Esophagus muscularis mucosa (tissue), 4 donors: ENCODE measurements at regions not wholly inside any gene's neighbourhood (a gene's known extent, or its start where the extent isn't known, plus 50 kb on each side); places are given as distances from the start of the nearest gene placed in this dataset.

Experiments
- DNase-seq: peaks from one replicate; pipeline ENCODE4 v3.0.0-alpha.2; 2017; ENCODE audit errors: extremely low spot score
- H3K27ac ChIP-seq, 4 donors: fragments of 200-600 bp; sonication (generic); replicated peaks in 1 of 4; 1 replicate in 3 of 4; 2 replicates in 1 of 4; pipeline ENCODE4 v1.5.1; 2016 to 2019; ENCODE audit warnings: mild to moderate bottlenecking in 1 of 4
- H3K27me3 ChIP-seq, 4 donors: fragments of 200-600 bp; sonication (generic); one replicate each; pipeline versions ENCODE4 v1.5.1 to v1.6.0; 2016 to 2019
- H3K36me3 ChIP-seq, 4 donors: fragments of 200-600 bp; sonication (generic); one replicate each; pipeline ENCODE4 v1.5.1; 2016 to 2019
- H3K4me1 ChIP-seq, 4 donors: fragments of 200-600 bp; sonication (generic); one replicate each; pipeline ENCODE4 v1.5.1; 2016 to 2019
- H3K4me3 ChIP-seq, 4 donors: fragments of 200-600 bp; sonication (generic); 1 replicate in 2 of 4; 2 replicates in 2 of 4; pipeline ENCODE4 v1.5.1; 2016 to 2019; ENCODE audit warnings: mild to moderate bottlenecking in 4 of 4, moderate library complexity in 1 of 4
- H3K9me3 ChIP-seq, 4 donors: fragments of 200-600 bp; sonication (generic); 1 replicate in 3 of 4; 2 replicates in 1 of 4; pipeline ENCODE4 v1.5.1; 2016 to 2019
- EP300 ChIP-seq: sonication (generic); formaldehyde crosslinking; IDR thresholded peaks from one replicate; pipeline ENCODE4 v1.6.1; 2017; ENCODE audit warnings: antibody characterized with exemption
- POLR2A ChIP-seq: fragments of 450-650 bp; IDR thresholded peaks from one replicate; pipeline ENCODE4 v1.6.1; 2017; ENCODE audit warnings: antibody characterized with exemption, moderate library complexity, mild to moderate bottlenecking, low read depth
- POLR2AphosphoS5 ChIP-seq, 2 donors: sonication (generic); formaldehyde crosslinking; IDR thresholded peaks; one replicate each; pipeline ENCODE4 v1.6.1; 2017; ENCODE audit warnings: antibody characterized with exemption in 2 of 2
- WGBS: methylation state at CpG from one replicate; pipeline ENCODE4 v1.1.5; 2018; 5-methylcytosine and 5-hydroxymethylcytosine counted together
- intact Hi-C: fragments of 100-400 bp; cut with DNase I; formaldehyde crosslinking; loops from one replicate; pipeline ENCODE4 v1.15.1; 2023
- TF ChIP-seq, protein P1 (sequence below), 3 experiments: fragments of 200-600 bp in 2 of 3; fragments of 450-650 bp in 1 of 3; sonication (generic) in 2 of 3; IDR thresholded peaks; one replicate each; pipeline ENCODE4 v1.5.1; 2017 to 2019; ENCODE audit warnings: antibody characterized with exemption in 3 of 3, mild to moderate bottlenecking in 2 of 3, moderate library complexity in 1 of 3

DNA sequence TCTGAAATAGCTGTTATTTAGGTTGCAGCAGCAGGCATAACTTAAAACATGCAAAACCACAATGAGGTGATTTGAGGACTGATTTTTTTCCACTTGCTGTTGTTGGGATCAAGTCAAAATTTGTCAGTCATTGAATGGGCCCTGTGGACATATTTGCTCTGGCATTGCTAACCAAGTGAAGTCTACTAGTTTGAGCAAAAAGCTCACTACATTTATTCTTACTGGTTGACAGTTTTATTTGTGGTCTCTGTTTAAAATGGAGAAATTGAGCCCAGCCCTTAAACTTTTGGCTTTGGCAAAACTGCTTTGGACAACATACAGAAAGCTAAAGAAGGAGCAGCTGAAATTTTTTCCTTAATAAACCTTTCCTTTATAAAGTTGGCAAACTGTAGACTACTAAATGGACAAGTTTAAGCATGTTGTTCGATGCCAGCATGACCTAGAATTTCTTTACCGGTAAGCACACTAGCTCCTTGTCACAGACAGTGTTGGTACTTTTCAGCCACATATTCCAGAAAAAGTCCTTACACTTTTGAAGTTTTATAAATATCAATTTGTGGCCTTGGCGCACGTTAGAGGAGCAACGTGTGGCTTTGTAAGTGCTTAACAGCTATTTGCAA, 234.6 kb downstream of the USP25 start:
- H3K9me3 ChIP-seq = no peaks in the 10 kb centered on the region
- H3K4me1 ChIP-seq = no peaks in the 10 kb centered on the region
- no peak overlapping the region for H3K4me3 ChIP-seq
- H3K36me3 ChIP-seq = no peaks in the 10 kb centered on the region
- DNase-seq = no peak
- intact Hi-C loops = no loop called here
- H3K27ac ChIP-seq = no peak overlapping the region
- H3K27me3 ChIP-seq = no peaks in the 10 kb centered on the region
- 70% methylated on average over 5 of the region's 5 CpGs for WGBS
- TF ChIP-seq EP300 = no peak
- no peak for TF ChIP-seq POLR2A
- TF ChIP-seq POLR2AphosphoS5 (IDR thresholded peaks at IDR 0.05) = no peak
- TF ChIP-seq, protein P1, sequence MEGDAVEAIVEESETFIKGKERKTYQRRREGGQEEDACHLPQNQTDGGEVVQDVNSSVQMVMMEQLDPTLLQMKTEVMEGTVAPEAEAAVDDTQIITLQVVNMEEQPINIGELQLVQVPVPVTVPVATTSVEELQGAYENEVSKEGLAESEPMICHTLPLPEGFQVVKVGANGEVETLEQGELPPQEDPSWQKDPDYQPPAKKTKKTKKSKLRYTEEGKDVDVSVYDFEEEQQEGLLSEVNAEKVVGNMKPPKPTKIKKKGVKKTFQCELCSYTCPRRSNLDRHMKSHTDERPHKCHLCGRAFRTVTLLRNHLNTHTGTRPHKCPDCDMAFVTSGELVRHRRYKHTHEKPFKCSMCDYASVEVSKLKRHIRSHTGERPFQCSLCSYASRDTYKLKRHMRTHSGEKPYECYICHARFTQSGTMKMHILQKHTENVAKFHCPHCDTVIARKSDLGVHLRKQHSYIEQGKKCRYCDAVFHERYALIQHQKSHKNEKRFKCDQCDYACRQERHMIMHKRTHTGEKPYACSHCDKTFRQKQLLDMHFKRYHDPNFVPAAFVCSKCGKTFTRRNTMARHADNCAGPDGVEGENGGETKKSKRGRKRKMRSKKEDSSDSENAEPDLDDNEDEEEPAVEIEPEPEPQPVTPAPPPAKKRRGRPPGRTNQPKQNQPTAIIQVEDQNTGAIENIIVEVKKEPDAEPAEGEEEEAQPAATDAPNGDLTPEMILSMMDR (IDR thresholded peaks at IDR 0.05) = no peak

DNA sequence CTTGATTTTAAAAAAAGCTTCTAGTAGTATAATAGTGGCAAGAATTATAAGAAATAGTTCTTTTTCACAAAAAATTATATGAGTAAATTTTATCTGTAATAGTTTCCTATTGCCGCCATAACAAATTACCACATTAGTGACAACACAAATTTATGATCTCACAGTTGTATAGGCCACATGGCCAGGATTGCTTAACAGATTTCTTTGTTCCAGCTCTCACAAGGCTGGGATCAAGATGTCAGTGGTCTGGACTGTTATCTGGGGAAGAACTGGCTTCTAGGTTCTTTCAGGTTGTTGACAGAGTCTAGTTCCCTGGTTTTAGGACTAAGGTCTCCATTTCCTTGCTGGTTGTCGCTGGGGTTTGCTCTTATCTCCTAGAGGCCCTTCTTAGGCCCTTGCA, 236.4 kb downstream of the USP25 start:
- DNase-seq = no peak
- H3K4me3 ChIP-seq = no peak overlapping the region
- no peaks in the 10 kb centered on the region for H3K4me1 ChIP-seq
- H3K27me3 ChIP-seq = no peaks in the 10 kb centered on the region
- H3K9me3 ChIP-seq = no peaks in the 10 kb centered on the region
- intact Hi-C loops = no loop called here
- no peak for TF ChIP-seq EP300
- no peak for TF ChIP-seq POLR2AphosphoS5 (IDR thresholded peaks at IDR 0.05)
- TF ChIP-seq, protein P1 (IDR thresholded peaks at IDR 0.05) = no peak
- TF ChIP-seq POLR2A = no peak
- no peaks in the 10 kb centered on the region for H3K36me3 ChIP-seq
- H3K27ac ChIP-seq = no peak overlapping the region
- WGBS = 88% methylated on average over 2 of the region's 2 CpGs

- Histone ChIP-seq H3K27ac (no peak overlapping the region), H3K27me3 (no peaks in the 10 kb centered on the region), H3K36me3 (no peaks in the 10 kb centered on the region), H3K4me1 (no peaks in the 10 kb centered on the region), H3K4me3 (no peak overlapping the region), H3K9me3 (no peaks in the 10 kb centered on the region)
- DNase-seq = no peak
- 100% methylated on average over 1 of the region's 1 CpG for WGBS
- TF ChIP-seq POLR2AphosphoS5 (IDR thresholded peaks at IDR 0.05) (no peak), EP300 (no peak), POLR2A (no peak)
- TF ChIP-seq, protein P1 (IDR thresholded peaks at IDR 0.05) = no peak
- intact Hi-C loops = no loop called here
Observed at GRCh38 chr21:15966651-15967050, 236.9 kb downstream of the USP25 start.

- whole genome bisulfite sequencing = 90% methylated on average over 5 of the region's 5 CpGs
- Histone ChIP-seq H3K4me3 (no peak overlapping the region), H3K27me3 (no peaks in the 10 kb centered on the region), H3K9me3 (no peaks in the 10 kb centered on the region), H3K4me1 (no peaks in the 10 kb centered on the region), H3K36me3 (no peaks in the 10 kb centered on the region), H3K27ac (no peak overlapping the region)
- DNase-seq = no peak
- intact Hi-C loops = no loop called here
- no peak for TF ChIP-seq EP300
Observed at GRCh38 chr21:15967661-15968060, 237.9 kb downstream of the USP25 start.

DNA sequence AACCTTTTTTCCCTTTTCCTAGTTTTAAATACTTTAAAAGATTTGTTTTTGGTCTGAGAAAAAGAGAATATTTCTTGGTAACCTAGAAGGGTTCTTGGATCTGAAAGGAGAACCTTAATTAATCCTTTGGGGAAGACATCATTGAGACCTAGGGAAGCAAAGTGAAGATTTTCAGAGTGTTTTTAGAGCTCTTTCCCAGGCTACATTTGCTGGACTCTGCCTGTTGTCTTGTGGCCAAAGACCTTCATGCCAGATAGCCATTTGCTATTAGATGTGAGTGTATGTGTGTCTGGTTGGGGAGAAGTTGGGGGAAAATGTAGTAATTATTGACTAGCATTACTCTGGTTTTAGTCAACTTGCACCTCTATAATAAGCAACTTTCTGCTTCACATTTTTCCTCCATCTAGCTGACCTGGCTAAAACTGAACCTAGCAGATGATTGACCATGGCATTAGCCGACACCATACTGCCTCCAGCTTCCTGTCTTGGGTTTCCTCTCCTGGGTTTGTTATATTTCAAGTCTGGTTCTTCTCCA, 239.1 kb downstream of the USP25 start:
- H3K27me3 ChIP-seq = no peaks in the 10 kb centered on the region
- no peak for DNase-seq
- H3K4me1 ChIP-seq = no peaks in the 10 kb centered on the region
- no peak for TF ChIP-seq POLR2A
- TF ChIP-seq, protein P1 (IDR thresholded peaks at IDR 0.05) = no peak
- no peak for TF ChIP-seq POLR2AphosphoS5 (IDR thresholded peaks at IDR 0.05)
- no peak for TF ChIP-seq EP300
- H3K9me3 ChIP-seq = no peaks in the 10 kb centered on the region
- intact Hi-C loops = no loop called here
- H3K36me3 ChIP-seq = no peaks in the 10 kb centered on the region
- no peak overlapping the region for H3K4me3 ChIP-seq
- WGBS = 82% methylated on average over 1 of the region's 1 CpG
- H3K27ac ChIP-seq = no peak overlapping the region
